Femur (tissue), 1 donor: ENCODE measurements at regions not wholly inside any gene's neighbourhood (a gene's known extent, or its start where the extent isn't known, plus 50 kb on each side); places are given as distances from the start of the nearest gene placed in this dataset.

ENCODE experiments used
- DNase-seq: peaks from one replicate; pipeline ENCODE4 v3.0.0-alpha.2; 2017

- DNase-seq = no peak
Observed at GRCh38 chr16:10317425-10318001, 68.3 kb upstream of the ATF7IP2 start.

GRCh38 chr16:10318798-10319500 is 66.9 kb upstream of the ATF7IP2 start:
- DNase-seq = no peak

- no peak for DNase-seq
Observed at GRCh38 chr16:10321407-10322387, 64.2 kb upstream of the ATF7IP2 start.

- DNase-seq = no peak
Observed at GRCh38 chr16:10322723-10323527, 62.9 kb upstream of the ATF7IP2 start.

- no peak for DNase-seq
Observed at GRCh38 chr16:10323528-10323869, 62.4 kb upstream of the ATF7IP2 start.

- DNase-seq = no peak
Observed at GRCh38 chr16:10324210-10324609, 61.7 kb upstream of the ATF7IP2 start.

GRCh38 chr16:10325783-10326543 is 59.9 kb upstream of the ATF7IP2 start:
- no peak for DNase-seq

GRCh38 chr16:10326647-10327046 is 59.2 kb upstream of the ATF7IP2 start:
- no peak for DNase-seq

- DNase-seq = peak; percentile 32
Observed at GRCh38 chr16:10328291-10328690, 57.6 kb upstream of the ATF7IP2 start.

- no peak for DNase-seq
Observed at GRCh38 chr16:10332241-10332640, 53.6 kb upstream of the ATF7IP2 start.

- no peak for DNase-seq
Observed at GRCh38 chr16:10332775-10333174, 53.1 kb upstream of the ATF7IP2 start.

GRCh38 chr16:10333321-10334032 is 52.4 kb upstream of the ATF7IP2 start:
- DNase-seq = no peak

GRCh38 chr16:10335681-10336080 is 50.2 kb upstream of the ATF7IP2 start:
- no peak for DNase-seq
